IPS DF 19.7 (cell line): ENCODE measurements at regions not wholly inside any gene's neighbourhood (a gene's known extent, or its start where the extent isn't known, plus 50 kb on each side); places are given as distances from the start of the nearest gene placed in this dataset.
"Not testable (repeated sequence)": the region's sequence is repeated elsewhere in the genome, so short reads cannot be mapped to it uniquely, and the experiment has no call there.

Source experiments
- DNase-seq: peaks from one replicate; pipeline ENCODE4 v3.0.0-alpha.2; 2013; ENCODE audit warnings: low read depth, low spot score

DNA sequence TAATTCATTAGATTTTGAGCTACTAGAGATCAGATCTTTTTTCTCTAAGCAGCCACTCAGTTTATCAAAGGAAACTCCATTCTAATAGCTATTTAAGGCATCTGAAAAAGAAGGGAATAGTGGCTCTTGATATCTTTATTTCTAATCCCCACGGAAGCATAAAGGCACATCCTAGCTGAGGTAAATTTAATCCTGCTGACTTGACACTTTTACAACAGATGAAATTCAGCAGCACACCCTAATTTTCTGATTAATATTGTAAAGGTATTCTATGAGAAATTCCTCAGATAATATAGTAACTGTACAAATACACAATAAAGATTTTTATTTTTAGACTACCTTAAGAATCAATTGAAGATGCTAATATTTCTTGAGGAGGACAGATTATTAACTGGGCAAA lies 916.4 kb downstream of the TMTC2 start:
- no peak for DNase-seq

DNA sequence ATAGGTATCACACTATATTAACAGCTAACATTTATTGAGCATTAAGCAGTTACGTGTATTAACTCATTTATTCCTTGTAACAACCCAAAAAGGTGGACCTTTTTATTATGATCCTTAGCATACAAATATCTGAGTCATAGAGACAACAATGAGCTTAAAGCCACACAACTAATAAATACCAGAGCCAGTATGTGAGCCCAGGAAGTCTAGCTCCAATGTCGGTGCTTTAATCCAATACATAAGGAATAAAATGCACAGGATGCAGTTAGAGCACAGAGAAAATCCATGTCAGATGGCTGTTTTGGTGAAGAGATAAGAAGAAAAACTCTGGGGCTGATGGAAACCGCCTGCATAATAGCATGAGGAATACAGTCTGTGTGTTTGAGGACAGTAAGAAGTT lies 888.6 kb downstream of the TMTC2 start:
- DNase-seq = no peak

DNA sequence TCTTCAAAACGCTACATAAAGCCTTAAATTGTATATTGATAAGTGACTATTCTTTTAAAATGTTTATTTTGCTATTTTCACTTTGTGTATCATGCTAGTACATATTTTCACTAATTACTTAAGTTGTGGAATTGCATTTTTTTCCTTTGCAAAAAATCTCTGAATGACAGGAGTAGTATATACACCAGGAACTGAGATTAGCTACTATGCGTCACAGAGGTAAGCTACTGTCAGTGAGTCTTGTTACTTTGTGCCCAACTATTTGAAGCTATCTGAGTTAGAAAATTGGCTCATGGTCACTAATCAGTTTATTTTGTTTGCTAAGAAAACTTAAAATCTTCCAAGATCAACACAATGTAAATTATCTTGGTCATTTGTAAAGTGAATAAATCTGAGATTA lies 887.4 kb downstream of the TMTC2 start:
- no peak for DNase-seq

DNA sequence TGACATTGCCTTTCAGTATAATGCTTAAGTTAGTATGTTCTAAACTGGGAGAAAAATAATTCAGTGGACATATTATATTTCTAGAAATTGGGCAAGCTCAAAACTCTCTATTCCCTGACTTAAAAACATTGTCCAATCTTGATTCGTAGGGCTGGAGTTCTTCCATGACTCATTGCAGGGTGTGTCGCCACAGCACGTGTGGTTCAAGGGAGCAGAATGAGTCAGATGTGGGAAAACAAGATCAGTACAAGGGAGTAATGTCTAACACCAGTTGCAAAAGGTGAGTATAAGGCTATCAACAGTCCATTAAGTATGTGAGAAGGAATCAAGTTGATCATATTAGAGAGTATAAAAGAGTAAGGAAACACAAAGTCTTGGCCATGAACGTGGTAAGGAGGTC lies 887.0 kb downstream of the TMTC2 start:
- no peak for DNase-seq

DNA sequence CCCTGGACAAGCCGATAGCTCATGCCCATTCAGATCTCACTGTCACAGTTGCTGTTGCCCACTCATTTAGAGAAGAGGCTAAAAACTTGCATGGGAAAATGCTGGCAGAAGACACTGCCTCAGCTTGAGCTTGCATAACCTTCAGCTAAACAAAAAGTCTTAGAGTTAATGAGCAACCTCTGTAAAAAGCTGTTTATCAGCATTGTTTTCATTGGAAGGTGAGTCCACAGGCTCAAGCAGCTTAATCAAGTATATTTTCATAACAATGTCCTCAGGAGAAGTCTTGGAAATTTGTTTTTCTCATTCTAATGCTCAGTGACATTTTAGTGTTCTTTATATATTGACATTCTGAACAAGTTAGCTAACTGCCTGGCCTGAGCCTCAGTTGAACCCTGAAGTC lies 872.9 kb downstream of the TMTC2 start:
- no peak for DNase-seq

DNA sequence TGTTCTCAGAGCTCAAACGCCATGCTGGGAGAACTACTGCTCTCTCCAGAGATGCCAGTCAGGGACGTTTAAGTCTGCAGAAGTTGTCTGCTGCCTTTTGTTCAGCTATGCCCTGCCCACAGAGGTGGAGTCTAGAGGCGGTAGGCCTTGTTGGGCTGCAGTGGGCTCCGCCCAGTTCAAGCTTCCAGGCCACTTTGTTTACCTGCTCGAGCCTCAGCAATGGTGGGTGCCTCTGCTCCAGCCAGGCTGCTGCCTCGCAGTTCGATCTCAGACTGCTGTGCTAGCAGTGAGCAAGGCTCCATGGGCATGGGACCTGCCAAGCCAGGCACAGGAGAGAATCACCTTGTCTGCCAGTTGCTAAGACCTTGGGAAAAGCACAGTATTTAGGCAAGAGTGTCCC lies 869.3 kb downstream of the TMTC2 start:
- DNase-seq = not testable (repeated sequence)

DNA sequence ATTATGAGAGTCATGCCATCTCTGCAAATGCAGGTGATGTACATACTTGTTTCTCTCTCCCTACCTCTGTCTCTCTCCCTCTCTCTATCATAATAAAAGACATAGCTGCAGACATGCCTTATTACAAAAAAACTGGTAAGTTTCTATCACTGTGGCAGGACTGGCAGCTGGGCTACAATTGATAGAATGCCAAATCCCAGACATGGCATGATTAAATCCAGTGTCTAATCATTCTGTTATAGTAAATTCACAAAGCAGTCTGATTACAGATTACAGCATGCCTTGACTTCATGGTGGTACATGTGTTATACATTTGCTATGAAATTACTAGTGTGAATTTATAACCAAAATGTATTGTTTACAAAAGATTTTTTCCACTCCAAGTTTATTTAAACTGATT lies 854.7 kb downstream of the TMTC2 start:
- no peak for DNase-seq

DNA sequence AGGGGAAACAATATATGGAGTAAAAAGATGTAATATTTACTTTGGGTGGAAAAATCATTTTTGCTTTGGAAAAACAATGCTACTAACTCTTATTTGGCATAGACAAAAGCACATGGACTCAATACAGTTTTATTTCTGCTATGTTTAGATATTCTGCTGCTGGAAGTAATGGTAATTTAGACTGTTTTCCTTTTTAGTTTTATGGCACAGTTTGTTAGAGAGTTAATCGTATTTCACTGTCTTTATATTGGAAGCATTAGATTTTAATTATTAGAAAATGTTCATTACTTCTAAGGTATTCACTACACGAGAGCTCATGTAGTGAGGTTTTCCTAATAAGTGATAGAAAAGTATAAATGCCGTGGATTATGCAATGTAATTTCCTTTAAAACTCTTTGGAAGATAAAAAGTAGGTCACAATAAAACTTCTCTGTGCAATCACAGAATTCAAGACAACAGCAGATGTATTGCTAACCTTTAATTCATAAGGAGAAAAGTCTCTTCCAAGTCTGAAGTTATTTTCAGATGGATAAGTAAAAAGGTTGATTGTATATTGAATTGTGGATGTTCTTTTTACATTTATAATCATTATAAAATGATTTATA lies 851.8 kb downstream of the TMTC2 start:
- DNase-seq = no peak

DNA sequence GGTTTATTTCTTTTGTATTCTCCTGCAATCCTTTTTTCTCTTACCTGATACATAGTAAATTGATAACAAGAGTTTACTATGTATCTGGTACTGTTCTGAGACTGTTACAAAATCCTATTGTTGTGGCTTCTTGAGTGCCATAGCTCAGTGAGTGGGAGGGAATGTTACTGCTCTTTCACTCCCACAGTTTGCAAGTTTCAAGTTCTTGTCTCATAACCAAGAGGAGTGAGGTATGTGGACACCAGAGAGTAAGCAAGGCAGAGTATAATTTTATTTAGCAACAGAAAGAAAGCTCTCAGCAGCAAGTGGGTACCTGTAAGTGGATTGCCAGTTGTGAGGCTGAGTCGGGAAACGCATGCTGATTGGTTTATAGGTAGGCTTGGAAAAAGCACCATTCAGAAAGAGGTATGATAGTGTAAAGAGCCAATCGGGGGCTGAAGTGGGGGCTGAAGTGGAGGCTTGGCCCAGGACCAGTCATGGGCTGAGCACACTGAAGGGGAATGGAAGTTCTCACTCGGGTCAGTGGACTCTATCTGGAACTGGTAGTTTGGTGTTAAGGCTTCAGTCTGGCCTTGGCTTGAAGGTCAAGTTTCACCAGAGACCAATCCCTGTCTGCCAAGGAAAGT lies 850.8 kb downstream of the TMTC2 start:
- no peak for DNase-seq

DNA sequence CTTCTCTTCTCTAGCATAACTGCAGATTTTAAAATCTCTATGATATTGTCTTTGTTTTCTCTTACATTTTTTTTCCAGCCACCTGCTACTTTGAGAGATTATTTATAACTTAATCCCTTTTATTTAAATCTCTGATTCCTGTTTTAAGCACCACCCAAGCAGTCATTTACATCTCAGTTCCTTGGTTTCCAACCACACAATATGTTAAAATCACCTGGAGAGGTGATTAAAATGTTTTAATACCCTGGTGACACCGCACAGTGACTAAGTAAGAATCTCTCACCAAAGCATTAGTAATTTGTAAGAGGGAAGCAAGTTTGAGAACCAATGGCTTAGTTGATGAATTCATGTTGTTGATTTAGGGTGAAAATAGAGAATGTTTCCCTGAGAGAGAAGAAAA lies 849.8 kb downstream of the TMTC2 start:
- DNase-seq = no peak

DNA sequence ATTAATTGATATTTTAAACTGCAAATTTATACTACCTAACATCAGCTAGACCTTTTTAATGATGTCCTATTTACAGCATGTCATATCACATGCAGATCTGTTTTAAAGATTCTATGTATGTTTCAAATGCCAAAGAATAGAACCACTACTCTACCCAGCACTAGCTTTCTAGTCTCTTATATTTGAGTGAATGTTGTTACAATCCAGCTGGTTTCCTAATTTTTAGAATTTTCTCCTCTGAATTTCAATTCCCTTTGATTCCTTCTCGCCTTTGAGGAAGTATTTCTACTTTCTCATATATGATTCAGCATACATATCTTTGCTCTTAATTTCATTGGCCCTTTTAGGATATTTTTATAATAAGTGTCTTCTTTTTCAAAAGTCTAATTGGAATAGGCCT lies 841.9 kb downstream of the TMTC2 start:
- no peak for DNase-seq

DNA sequence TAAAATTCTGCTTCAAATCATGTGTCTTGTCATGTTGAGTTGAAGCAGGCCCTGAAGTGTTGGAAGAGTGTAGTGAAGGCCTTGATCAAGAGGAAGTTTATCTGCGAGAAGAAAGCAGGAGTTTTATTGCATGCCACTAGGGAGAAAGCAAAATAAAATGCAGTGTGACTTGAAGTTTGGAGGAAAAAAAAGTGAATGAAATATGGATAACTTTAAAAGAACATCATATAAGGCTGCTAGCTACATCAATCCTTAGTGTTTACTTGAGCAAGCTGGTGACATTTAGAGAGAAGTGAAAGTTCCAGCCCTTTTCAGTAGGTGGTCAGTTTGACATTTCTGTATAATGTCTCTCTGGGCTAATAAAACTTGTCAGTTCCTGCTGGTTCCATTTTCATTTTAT lies 841.1 kb downstream of the TMTC2 start:
- DNase-seq = no peak

DNA sequence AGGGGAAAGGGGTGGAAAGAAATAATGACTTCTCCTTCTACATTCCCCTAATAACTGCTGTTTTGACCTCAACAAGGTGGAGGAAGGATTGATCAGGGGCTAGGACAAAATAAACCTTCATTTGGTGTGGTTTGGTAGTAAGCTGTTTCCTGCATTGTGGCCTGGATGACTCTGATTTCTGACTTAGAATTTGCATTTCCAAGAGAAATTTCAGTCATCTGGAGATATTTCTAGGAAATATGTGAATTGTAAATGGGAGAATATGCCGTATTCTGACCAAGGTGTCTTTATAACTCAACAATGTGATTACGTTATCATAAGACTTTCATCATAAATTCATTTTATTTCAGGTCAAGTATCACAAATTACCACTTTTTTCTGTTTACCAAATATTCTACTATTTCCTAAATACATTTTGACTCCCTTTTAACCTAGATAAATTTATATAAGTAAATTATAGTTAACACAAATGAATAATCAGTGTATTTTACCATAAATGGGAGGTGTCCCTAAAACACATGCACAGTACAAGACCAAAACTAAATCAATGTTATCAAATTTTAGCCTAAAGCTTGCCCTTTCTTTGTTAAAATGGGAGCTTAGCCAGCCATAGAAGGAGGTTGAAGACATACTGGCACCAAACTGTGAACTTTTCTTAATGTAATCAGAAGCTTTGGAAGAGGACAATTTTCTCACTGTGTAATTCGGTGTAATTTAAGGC lies 828.8 kb downstream of the TMTC2 start:
- no peak for DNase-seq

DNA sequence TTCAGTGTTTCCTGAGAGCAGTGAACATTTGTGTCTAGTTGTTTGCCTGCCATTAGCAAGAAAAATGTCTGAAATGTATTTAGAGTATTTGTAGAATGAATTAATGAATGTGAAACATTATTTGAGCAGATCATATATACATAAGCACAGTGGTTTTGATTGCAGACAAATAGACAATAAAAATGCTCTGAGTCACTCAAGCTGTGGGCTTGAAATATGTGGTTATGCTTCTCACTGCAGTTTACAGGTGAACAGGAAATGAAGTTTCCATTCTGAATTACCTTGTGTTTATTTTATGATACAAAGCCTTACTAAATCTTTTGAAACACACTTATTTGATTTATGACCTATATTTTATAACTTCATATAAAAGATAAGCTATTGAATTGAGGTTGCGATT lies 827.7 kb downstream of the TMTC2 start:
- no peak for DNase-seq

DNA sequence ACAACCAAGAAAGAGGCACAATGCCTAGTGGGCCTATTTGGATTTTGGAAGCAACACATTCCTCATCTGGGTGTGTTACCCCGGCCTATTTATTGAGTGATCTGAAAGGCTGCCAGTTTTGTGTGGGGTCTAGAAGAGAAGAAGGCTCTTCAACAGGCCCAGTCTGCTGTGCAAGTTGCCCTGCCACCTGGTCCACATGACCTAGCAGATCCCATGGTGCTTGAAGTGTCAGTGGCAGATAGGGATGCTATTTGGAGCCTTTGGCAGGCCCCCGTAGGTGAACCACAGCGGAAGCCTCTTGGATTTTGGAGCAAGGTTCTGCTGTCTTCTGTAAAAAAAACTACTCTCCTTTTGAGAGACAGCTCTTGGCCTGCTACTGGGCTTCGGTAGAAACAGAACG lies 820.1 kb downstream of the TMTC2 start:
- no peak for DNase-seq

DNA sequence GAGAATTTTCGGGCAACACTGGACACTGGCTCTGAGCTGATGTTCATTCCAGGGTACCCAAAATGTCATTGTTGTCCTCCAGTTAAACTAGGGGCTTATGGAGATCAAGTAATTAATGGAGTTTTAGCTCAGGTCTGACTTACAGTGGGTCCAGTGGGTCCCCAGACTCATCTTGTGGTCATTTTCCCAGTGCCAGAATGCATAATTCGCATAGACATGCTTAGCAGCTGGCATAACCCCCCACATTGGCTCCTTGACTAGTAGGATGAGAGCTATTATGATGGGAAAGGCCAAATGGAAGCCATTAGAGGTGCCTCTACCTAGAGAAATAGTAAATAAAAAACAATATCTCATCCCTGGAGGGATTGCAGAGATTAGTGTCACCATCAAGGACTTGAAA lies 818.9 kb downstream of the TMTC2 start:
- no peak for DNase-seq

DNA sequence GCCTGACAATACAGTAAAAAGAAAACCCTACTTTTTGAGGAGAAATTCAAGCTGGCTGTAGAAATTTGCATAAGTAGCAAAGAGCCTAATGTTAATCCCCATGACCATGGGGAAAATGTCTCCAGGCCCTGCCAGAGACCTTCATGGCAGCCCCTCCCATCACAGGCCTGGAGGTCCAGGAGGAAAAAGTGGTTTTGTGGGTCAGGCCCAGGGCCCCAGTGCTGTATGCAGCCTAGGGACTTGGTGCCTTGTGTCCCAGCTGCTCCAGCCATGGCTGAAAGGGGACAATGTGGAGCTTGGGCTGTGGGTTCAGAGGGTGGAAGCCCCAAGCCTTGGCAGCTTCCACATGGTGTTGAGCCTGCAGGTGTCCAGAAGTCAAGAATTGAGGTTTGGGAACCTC lies 813.2 kb downstream of the TMTC2 start:
- not testable (repeated sequence) for DNase-seq

DNA sequence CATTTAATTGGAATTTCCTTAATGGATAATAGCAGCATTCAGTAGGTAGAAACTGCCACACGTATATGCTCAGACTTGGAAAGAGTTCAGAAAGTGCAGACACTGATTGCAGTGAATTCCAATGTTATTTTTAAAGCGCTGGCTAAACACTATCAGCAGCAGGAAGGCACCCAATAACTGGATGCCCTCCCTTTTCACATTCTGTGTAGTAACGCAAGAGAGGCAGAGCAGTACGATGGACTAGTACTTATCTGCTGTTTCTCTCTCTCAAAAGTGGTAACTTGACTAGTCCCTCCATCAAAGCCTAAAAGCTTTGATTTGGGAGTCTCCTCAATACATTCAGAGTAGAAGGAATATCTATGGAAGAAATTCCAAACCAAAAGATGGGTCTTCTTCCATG lies 791.0 kb downstream of the TMTC2 start:
- DNase-seq = no peak

DNA sequence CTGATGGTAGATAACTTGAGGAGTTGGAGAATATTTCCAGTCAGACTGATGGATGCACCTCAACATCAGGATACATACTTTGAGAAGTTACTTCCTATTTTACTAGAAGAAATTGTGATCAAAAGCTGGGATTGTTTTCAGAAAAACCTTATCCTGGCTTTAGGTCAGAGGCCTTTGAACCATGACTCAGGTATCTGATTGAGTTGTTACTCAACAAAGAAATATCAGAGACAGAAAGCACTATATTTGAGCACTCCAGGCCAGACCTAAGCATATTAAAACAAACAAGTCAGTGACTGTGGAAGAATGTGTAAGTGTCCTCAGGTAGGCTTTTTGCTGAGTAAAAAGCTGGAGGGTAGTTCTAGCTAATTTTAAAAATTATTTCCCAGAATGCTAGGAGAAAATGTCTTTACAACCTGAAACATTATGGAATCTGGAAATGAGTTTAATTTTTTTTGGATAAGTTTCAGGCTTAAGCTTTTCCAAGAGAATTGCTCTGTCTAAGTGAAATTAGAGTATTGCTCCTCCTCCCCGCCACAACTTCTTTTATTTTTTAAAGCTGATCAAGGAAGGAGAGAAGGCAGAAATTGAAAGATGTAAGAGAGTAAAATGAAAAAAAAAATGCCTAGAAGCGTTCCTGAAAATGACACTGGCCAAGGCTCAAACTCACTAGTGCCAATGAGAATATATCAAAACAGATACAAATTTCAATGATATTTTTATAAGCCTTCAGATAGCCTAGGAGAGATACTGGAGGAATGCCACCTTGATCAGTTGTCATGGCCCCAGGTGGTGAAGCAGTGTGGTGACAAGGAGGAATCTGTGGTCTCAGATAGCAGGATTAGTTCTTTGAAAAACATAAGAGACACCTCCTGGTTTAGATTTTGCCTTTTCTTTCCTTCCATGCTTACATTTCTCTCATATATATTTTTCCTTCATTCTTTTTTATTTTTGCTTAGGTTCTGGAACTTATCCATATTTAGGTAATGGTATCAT lies 790.3 kb downstream of the TMTC2 start:
- DNase-seq = no peak

DNA sequence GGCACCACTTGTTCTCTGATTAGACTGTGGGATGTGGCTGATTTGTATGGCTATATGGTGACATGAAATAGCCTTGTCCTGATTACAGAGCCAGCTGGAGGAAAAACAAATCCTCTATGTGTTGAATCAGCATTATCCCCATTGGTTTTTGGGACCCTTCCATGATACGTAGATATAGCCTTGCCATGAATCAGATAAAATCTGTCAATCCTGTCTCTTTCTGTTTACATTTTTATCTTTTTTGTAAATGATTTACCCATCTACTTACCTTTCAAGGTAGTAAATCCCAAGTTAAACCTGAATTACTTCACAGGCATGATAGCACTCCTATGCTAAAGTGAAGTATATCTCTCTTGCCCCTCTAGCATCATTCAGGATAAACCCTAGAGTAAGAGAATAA lies 789.3 kb downstream of the TMTC2 start:
- no peak for DNase-seq

DNA sequence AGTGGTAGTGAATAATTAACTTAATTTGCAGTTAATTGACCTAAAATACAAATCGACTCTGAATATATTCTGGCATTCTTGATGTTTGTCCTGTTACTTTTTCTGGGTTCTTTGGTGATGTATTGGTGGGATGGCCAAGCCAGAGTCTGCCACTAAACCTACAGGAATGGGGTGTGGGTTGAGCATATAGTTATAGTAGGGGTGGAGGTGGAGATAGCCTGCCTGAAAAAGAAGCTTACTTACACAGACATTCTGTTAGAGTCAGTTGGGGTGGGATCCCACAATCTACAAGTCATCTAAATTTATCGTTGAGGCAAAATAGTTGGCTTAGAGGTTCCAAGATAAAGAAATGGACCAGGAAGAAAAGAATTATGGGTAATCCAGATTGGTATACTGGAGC lies 787.7 kb downstream of the TMTC2 start:
- no peak for DNase-seq
